Fibroblast of lung (primary cell): ENCODE measurements at regions not wholly inside any gene's neighbourhood (a gene's known extent, or its start where the extent isn't known, plus 50 kb on each side); places are given as distances from the start of the nearest gene placed in this dataset.

Experiments used
- DNase-seq, 2 donors: peaks; one replicate each; pipeline versions ENCODE4 v3.0.0 to v3.0.0-alpha.2; 2010; ENCODE audit warnings: low read depth in 2 of 2
- H2AFZ ChIP-seq: 2 replicates; pipeline ENCODE4 v1.5.1; 2012; ENCODE audit warnings: low read length, control low read depth, inconsistent platforms
- H3K27ac ChIP-seq: 2 replicates; pipeline ENCODE4 v1.5.1; 2011; ENCODE audit warnings: low read length, control low read depth; ENCODE audit not compliant: insufficient read depth
- H3K27me3 ChIP-seq: 2 replicates; pipeline ENCODE4 v1.5.1; 2011; ENCODE audit warnings: mild to moderate bottlenecking, low read length; ENCODE audit not compliant: control insufficient read depth, insufficient read depth
- H3K36me3 ChIP-seq: 2 replicates; pipeline ENCODE4 v1.5.1; 2011; ENCODE audit warnings: low read length; ENCODE audit not compliant: control insufficient read depth, insufficient read depth
- H3K4me1 ChIP-seq: 2 replicates; pipeline ENCODE4 v1.5.1; 2011; ENCODE audit warnings: low read length; ENCODE audit not compliant: control insufficient read depth, insufficient read depth; ENCODE audit errors: extremely low read depth
- H3K4me2 ChIP-seq: 2 replicates; pipeline ENCODE4 v1.5.1; 2011; ENCODE audit warnings: low read length, control low read depth; ENCODE audit not compliant: insufficient read depth; ENCODE audit errors: extremely low read depth
- H3K4me3 ChIP-seq, 4 experiments: fragments of 200-600 bp in 1 of 4; sonication (generic) in 1 of 4; replicated peaks in 1 of 4; 2 replicates each; pipeline ENCODE4 v1.5.1; 2011 to 2016; ENCODE audit warnings: low read length in 4 of 4, low read depth in 3 of 4, mild to moderate bottlenecking in 3 of 4, control low read depth in 2 of 4, inconsistent platforms in 1 of 4, mixed read lengths in 1 of 4; ENCODE audit not compliant: insufficient read depth in 1 of 4; ENCODE audit errors: control extremely low read depth in 1 of 4
- H3K79me2 ChIP-seq: 2 replicates; pipeline ENCODE4 v1.5.1; 2012; ENCODE audit warnings: mild to moderate bottlenecking, low read length, inconsistent platforms; ENCODE audit not compliant: control insufficient read depth, insufficient read depth
- H3K9ac ChIP-seq: 2 replicates; pipeline ENCODE4 v1.5.1; 2011; ENCODE audit warnings: mild to moderate bottlenecking, low read length, control low read depth; ENCODE audit not compliant: insufficient read depth
- H3K9me3 ChIP-seq: 2 replicates; pipeline ENCODE4 v1.5.1; 2012; ENCODE audit warnings: low read depth, low read length; ENCODE audit not compliant: control insufficient read depth, insufficient read depth
- H4K20me1 ChIP-seq: 2 replicates; pipeline ENCODE4 v1.5.1; 2011; ENCODE audit warnings: low read length; ENCODE audit not compliant: control insufficient read depth, insufficient read depth; ENCODE audit errors: extremely low read depth
- EZH2 ChIP-seq: IDR thresholded peaks from 2 replicates; pipeline ENCODE4 v1.5.1; 2012; ENCODE audit warnings: low read length, control low read depth, mild to moderate bottlenecking; ENCODE audit errors: missing control alignments
- TF ChIP-seq, protein P1 (sequence below), 2 donors: IDR thresholded peaks in 1 of 2; conservative IDR thresholded peaks in 1 of 2; 1 replicate in 1 of 2; 2 replicates in 1 of 2; pipeline ENCODE4 v1.5.1; 2011 to 2012; ENCODE audit warnings: low read length in 2 of 2, control low read depth in 1 of 2, inconsistent platforms in 1 of 2, low read depth in 1 of 2, mild to moderate bottlenecking in 1 of 2

- Histone ChIP-seq H3K4me3 (no peak overlapping the region), H3K4me2 (no peak overlapping the region), H3K9ac (no peak overlapping the region), H2AFZ (no peak overlapping the region), H4K20me1 (no peaks in the 10 kb centered on the region), H3K36me3 (no peaks in the 10 kb centered on the region), H3K27me3 (no peaks in the 10 kb centered on the region), H3K9me3 (no peaks in the 10 kb centered on the region), H3K4me1 (no peaks in the 10 kb centered on the region), H3K79me2 (no peaks in the 10 kb centered on the region), H3K27ac (no peak overlapping the region)
- no peak for TF ChIP-seq EZH2
- TF ChIP-seq, protein P1, sequence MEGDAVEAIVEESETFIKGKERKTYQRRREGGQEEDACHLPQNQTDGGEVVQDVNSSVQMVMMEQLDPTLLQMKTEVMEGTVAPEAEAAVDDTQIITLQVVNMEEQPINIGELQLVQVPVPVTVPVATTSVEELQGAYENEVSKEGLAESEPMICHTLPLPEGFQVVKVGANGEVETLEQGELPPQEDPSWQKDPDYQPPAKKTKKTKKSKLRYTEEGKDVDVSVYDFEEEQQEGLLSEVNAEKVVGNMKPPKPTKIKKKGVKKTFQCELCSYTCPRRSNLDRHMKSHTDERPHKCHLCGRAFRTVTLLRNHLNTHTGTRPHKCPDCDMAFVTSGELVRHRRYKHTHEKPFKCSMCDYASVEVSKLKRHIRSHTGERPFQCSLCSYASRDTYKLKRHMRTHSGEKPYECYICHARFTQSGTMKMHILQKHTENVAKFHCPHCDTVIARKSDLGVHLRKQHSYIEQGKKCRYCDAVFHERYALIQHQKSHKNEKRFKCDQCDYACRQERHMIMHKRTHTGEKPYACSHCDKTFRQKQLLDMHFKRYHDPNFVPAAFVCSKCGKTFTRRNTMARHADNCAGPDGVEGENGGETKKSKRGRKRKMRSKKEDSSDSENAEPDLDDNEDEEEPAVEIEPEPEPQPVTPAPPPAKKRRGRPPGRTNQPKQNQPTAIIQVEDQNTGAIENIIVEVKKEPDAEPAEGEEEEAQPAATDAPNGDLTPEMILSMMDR (conservative IDR thresholded peaks at IDR 0.05 in 1 of 2, IDR thresholded peaks at IDR 0.05 in 1 of 2; ENCODE audit: low read depth in 1 of 2, low read length in 2 of 2) = no peak
- DNase-seq = peak in 1 of 2 donors; percentile 4
Measured at GRCh38 chr9:90038763-90039162, 434.0 kb downstream of the GADD45G start.

- no peaks in the 10 kb centered on the region for H3K4me1 ChIP-seq
- H2AFZ ChIP-seq = no peak overlapping the region
- H3K27me3 ChIP-seq = no peaks in the 10 kb centered on the region
- TF ChIP-seq EZH2 = no peak
- TF ChIP-seq, protein P1 (conservative IDR thresholded peaks at IDR 0.05 in 1 of 2, IDR thresholded peaks at IDR 0.05 in 1 of 2; ENCODE audit: low read depth in 1 of 2, low read length in 2 of 2) = no peak
- no peak overlapping the region for H3K9ac ChIP-seq
- no peak overlapping the region for H3K4me2 ChIP-seq
- no peaks in the 10 kb centered on the region for H3K79me2 ChIP-seq
- no peak overlapping the region for H3K4me3 ChIP-seq
- no peaks in the 10 kb centered on the region for H3K9me3 ChIP-seq
- H3K27ac ChIP-seq = no peak overlapping the region
- H3K36me3 ChIP-seq = no peaks in the 10 kb centered on the region
- H4K20me1 ChIP-seq = no peaks in the 10 kb centered on the region
- DNase-seq = no peak
Measured at GRCh38 chr9:90044263-90044662, 439.5 kb downstream of the GADD45G start.

GRCh38 chr9:90044710-90045151 is 439.9 kb downstream of the GADD45G start:
- Histone ChIP-seq H3K36me3 (no peaks in the 10 kb centered on the region), H3K4me2 (no peak overlapping the region), H3K27ac (no peak overlapping the region), H3K9ac (no peak overlapping the region), H3K9me3 (no peaks in the 10 kb centered on the region), H3K4me1 (no peaks in the 10 kb centered on the region), H2AFZ (no peak overlapping the region), H3K27me3 (no peaks in the 10 kb centered on the region), H4K20me1 (no peaks in the 10 kb centered on the region), H3K79me2 (no peaks in the 10 kb centered on the region), H3K4me3 (no peak overlapping the region)
- DNase-seq = peak in 1 of 2 donors; percentile 40
- TF ChIP-seq EZH2 = no peak
- TF ChIP-seq, protein P1 (conservative IDR thresholded peaks at IDR 0.05 in 1 of 2, IDR thresholded peaks at IDR 0.05 in 1 of 2; ENCODE audit: low read depth in 1 of 2, low read length in 2 of 2) = no peak
